GM15510 (cell line): ENCODE measurements at regions not wholly inside any gene's neighbourhood (a gene's known extent, or its start where the extent isn't known, plus 50 kb on each side); places are given as distances from the start of the nearest gene placed in this dataset.

Source experiments
- POLR2A ChIP-seq: IDR thresholded peaks from 3 replicates; pipeline ENCODE4 v1.6.1; 2011; ENCODE audit warnings: borderline replicate concordance; ENCODE audit not compliant: insufficient read length; ENCODE audit errors: extremely low read depth

GRCh38 chr2:193818801-193819499 lies 1624.2 kb upstream of the TMEFF2 start:
- no peak for TF ChIP-seq POLR2A

GRCh38 chr2:193816008-193816407 lies 1621.3 kb upstream of the TMEFF2 start:
- no peak for TF ChIP-seq POLR2A

GRCh38 chr2:193810533-193810932 lies 1615.8 kb upstream of the TMEFF2 start:
- no peak for TF ChIP-seq POLR2A

GRCh38 chr2:193808877-193809276 lies 1614.1 kb upstream of the TMEFF2 start:
- no peak for TF ChIP-seq POLR2A

GRCh38 chr2:193806088-193806774 lies 1611.5 kb upstream of the TMEFF2 start:
- no peak for TF ChIP-seq POLR2A

GRCh38 chr2:193796847-193797246 lies 1602.1 kb upstream of the TMEFF2 start:
- no peak for TF ChIP-seq POLR2A

GRCh38 chr2:193793914-193794313 lies 1599.2 kb upstream of the TMEFF2 start:
- no peak for TF ChIP-seq POLR2A

- TF ChIP-seq POLR2A, result no peak
These were observed 1588.9 kb upstream of the TMEFF2 start for GRCh38 chr2:193783681-193784080.

- no peak for TF ChIP-seq POLR2A
These were observed 1583.6 kb upstream of the TMEFF2 start for GRCh38 chr2:193778293-193778692.

- no peak for TF ChIP-seq POLR2A
These were observed 1582.3 kb upstream of the TMEFF2 start for GRCh38 chr2:193776988-193777387.

GRCh38 chr2:193774166-193774565 lies 1579.4 kb upstream of the TMEFF2 start:
- TF ChIP-seq POLR2A, result no peak

- no peak for TF ChIP-seq POLR2A
These were observed 1556.6 kb upstream of the TMEFF2 start for GRCh38 chr2:193751299-193751698.

GRCh38 chr2:193749485-193749884 lies 1554.8 kb upstream of the TMEFF2 start:
- TF ChIP-seq POLR2A, result no peak

GRCh38 chr2:193743089-193743488 lies 1548.4 kb upstream of the TMEFF2 start:
- no peak for TF ChIP-seq POLR2A

- TF ChIP-seq POLR2A, result no peak
These were observed 1544.2 kb upstream of the TMEFF2 start for GRCh38 chr2:193738892-193739291.

GRCh38 chr2:193712912-193713311 lies 1518.2 kb upstream of the TMEFF2 start:
- TF ChIP-seq POLR2A, result no peak

- TF ChIP-seq POLR2A, result no peak
These were observed 1508.7 kb upstream of the TMEFF2 start for GRCh38 chr2:193703411-193703810.

- TF ChIP-seq POLR2A, result no peak
These were observed 1506.8 kb upstream of the TMEFF2 start for GRCh38 chr2:193701484-193701883.
